Endodermal cell (in vitro differentiated cells): ENCODE measurements at regions not wholly inside any gene's neighbourhood (a gene's known extent, or its start where the extent isn't known, plus 50 kb on each side); places are given as distances from the start of the nearest gene placed in this dataset.

ENCODE experiments used
- DNase-seq: peaks from one replicate; pipeline ENCODE4 v3.0.0-alpha.2; 2017
- H3K27ac ChIP-seq: 2 replicates; pipeline ENCODE4 v1.5.1; 2013; ENCODE audit warnings: mild to moderate bottlenecking, low read depth, low read length, moderate library complexity
- H3K27me3 ChIP-seq: 2 replicates; pipeline ENCODE4 v1.6.1; 2013; ENCODE audit warnings: mild to moderate bottlenecking, low read length, moderate library complexity; ENCODE audit not compliant: insufficient read depth, control insufficient read depth, poor library complexity, severe bottlenecking
- H3K36me3 ChIP-seq: 2 replicates; pipeline ENCODE4 v1.7.0; 2013; ENCODE audit warnings: mild to moderate bottlenecking, low read length, moderate library complexity; ENCODE audit not compliant: control insufficient read depth, insufficient read depth
- H3K4me1 ChIP-seq: one replicate; pipeline ENCODE4 v1.7.0; 2013; ENCODE audit warnings: low read length; ENCODE audit not compliant: control insufficient read depth, insufficient read depth
- H3K4me3 ChIP-seq: 2 replicates; pipeline ENCODE4 v1.5.1; 2013; ENCODE audit warnings: mild to moderate bottlenecking, low read length, moderate library complexity
- H3K9ac ChIP-seq: 2 replicates; pipeline ENCODE4 v1.6.1; 2013; ENCODE audit warnings: mild to moderate bottlenecking, low read length, moderate library complexity; ENCODE audit not compliant: poor library complexity, severe bottlenecking; ENCODE audit errors: extremely low read depth
- H3K9me3 ChIP-seq: 2 replicates; pipeline ENCODE4 v1.6.1; 2013; ENCODE audit warnings: mild to moderate bottlenecking, low read length, moderate library complexity; ENCODE audit not compliant: control insufficient read depth
- H3K27ac Mint-ChIP-seq: 2 replicates; pipeline ENCODE4 v1.8.0; 2020; ENCODE audit warnings: mixed read lengths
- H3K27me3 Mint-ChIP-seq: 2 replicates; pipeline ENCODE4 v1.8.0; 2021; ENCODE audit warnings: mild to moderate bottlenecking, mixed read lengths; ENCODE audit not compliant: insufficient read depth
- H3K36me3 Mint-ChIP-seq: 2 replicates; pipeline ENCODE4 v1.8.0; 2020; ENCODE audit warnings: low read depth, mixed read lengths
- H3K4me1 Mint-ChIP-seq: 2 replicates; pipeline ENCODE4 v1.8.0; 2020; ENCODE audit warnings: mixed read lengths
- H3K4me3 Mint-ChIP-seq: 2 replicates; pipeline ENCODE4 v1.8.0; 2020; ENCODE audit warnings: mild to moderate bottlenecking, moderate library complexity, mixed read lengths
- H3K9me3 Mint-ChIP-seq: 2 replicates; pipeline ENCODE4 v1.8.0; 2020; ENCODE audit warnings: mild to moderate bottlenecking, mixed read lengths
- WGBS, 2 experiments: methylation state at CpG; one replicate each; pipeline versions ENCODE4 v1.1.5 to v1.1.7; 2013; ENCODE audit warnings: missing lambda C conversion rate in 2 of 2, mixed read lengths in 1 of 2; ENCODE audit not compliant: insufficient coverage in 1 of 2, insufficient read length in 1 of 2; 5-methylcytosine and 5-hydroxymethylcytosine counted together
- TF ChIP-seq, protein P1 (sequence below): fragments of 200-600 bp; sonication (generic); conservative IDR thresholded peaks from 2 replicates; pipeline ENCODE4 v1.5.0; 2021; ENCODE audit warnings: antibody characterized with exemption, mild to moderate bottlenecking

DNA sequence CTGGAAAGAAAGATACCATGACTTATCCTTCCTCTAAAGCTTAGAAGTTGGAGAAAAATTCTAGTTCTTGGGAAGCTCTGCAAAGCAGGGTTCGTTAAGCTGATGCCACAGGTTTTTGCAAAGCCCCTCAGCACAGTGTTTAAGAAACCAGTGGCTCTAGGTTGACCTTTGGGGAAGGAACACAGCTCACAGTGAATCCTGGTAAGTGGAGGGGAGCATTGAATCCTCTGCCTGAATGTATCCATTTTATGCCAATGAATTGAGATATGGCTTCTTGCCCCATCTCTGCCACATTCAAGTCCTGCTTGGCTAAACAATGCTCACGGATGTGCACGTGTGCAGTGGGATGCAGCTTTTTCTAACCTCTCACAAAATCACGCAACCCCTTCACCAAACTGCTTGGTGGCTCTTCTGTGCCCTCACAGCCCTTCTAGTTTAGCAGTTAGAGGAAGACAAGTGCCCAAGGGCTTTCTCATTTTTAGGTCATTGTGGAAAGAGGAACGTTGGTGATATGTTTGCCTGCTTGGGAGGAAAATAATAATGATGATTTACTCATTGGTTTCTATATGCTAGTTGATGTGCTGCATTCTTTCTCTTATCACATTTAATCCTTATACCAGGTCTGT lies 111.3 kb downstream of the DAD1 start:
- 92 to 94% methylated on average over 3 to 5 of the region's 5 CpGs for WGBS, 2 experiments
- Histone ChIP-seq H3K9ac (no peak overlapping the region), H3K27me3 (no peaks in the 10 kb centered on the region), H3K9me3 (no peaks in the 10 kb centered on the region), H3K4me1 (peaks cover 28% of the 10 kb centered on the region), H3K4me3 (no peak overlapping the region), H3K27ac (no peak overlapping the region), H3K36me3 (no peaks in the 10 kb centered on the region)
- no peaks in the 10 kb centered on the region for H3K9me3 Mint-ChIP-seq
- peaks cover 91% of the 10 kb centered on the region for H3K4me1 Mint-ChIP-seq
- TF ChIP-seq, protein P1, sequence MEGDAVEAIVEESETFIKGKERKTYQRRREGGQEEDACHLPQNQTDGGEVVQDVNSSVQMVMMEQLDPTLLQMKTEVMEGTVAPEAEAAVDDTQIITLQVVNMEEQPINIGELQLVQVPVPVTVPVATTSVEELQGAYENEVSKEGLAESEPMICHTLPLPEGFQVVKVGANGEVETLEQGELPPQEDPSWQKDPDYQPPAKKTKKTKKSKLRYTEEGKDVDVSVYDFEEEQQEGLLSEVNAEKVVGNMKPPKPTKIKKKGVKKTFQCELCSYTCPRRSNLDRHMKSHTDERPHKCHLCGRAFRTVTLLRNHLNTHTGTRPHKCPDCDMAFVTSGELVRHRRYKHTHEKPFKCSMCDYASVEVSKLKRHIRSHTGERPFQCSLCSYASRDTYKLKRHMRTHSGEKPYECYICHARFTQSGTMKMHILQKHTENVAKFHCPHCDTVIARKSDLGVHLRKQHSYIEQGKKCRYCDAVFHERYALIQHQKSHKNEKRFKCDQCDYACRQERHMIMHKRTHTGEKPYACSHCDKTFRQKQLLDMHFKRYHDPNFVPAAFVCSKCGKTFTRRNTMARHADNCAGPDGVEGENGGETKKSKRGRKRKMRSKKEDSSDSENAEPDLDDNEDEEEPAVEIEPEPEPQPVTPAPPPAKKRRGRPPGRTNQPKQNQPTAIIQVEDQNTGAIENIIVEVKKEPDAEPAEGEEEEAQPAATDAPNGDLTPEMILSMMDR, result no peak
- no peak overlapping the region for H3K27ac Mint-ChIP-seq
- H3K27me3 Mint-ChIP-seq, result no peaks in the 10 kb centered on the region
- H3K4me3 Mint-ChIP-seq, result no peak overlapping the region
- H3K36me3 Mint-ChIP-seq, result no peaks in the 10 kb centered on the region
- DNase-seq, result no peak

DNA sequence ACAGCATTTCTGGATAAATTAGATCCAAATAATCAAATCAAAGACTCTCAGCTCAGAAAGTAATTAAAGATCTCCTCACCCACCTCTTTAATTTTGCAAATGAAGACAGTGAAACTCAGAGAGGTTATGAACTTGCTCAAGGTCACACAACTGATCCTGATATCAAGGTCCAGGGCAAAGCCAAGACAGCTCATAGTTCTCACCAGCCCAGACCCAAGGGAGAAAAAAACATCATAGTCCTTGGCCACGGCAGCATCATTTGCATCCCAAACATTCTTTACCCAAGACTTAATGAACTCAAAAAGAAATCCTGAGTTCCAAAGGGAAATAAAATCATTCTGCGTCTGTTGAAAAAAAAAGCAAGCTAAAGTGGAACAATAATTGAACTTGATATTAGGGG lies 112.1 kb downstream of the DAD1 start:
- no peak overlapping the region for H3K4me3 ChIP-seq
- H3K4me1 ChIP-seq, result peaks cover 28% of the 10 kb centered on the region
- H3K9me3 Mint-ChIP-seq, result no peaks in the 10 kb centered on the region
- H3K27me3 ChIP-seq, result no peaks in the 10 kb centered on the region
- no peaks in the 10 kb centered on the region for H3K36me3 ChIP-seq
- H3K9ac ChIP-seq, result no peak overlapping the region
- no peak overlapping the region for H3K4me3 Mint-ChIP-seq
- no peaks in the 10 kb centered on the region for H3K36me3 Mint-ChIP-seq
- 74 to 100% methylated on average over 1 to 2 of the region's 2 CpGs for WGBS, 2 experiments
- peaks cover 87% of the 10 kb centered on the region for H3K4me1 Mint-ChIP-seq
- H3K27ac Mint-ChIP-seq, result no peak overlapping the region
- TF ChIP-seq, protein P1, result no peak
- no peak overlapping the region for H3K27ac ChIP-seq
- no peaks in the 10 kb centered on the region for H3K9me3 ChIP-seq
- no peaks in the 10 kb centered on the region for H3K27me3 Mint-ChIP-seq
- no peak for DNase-seq

DNA sequence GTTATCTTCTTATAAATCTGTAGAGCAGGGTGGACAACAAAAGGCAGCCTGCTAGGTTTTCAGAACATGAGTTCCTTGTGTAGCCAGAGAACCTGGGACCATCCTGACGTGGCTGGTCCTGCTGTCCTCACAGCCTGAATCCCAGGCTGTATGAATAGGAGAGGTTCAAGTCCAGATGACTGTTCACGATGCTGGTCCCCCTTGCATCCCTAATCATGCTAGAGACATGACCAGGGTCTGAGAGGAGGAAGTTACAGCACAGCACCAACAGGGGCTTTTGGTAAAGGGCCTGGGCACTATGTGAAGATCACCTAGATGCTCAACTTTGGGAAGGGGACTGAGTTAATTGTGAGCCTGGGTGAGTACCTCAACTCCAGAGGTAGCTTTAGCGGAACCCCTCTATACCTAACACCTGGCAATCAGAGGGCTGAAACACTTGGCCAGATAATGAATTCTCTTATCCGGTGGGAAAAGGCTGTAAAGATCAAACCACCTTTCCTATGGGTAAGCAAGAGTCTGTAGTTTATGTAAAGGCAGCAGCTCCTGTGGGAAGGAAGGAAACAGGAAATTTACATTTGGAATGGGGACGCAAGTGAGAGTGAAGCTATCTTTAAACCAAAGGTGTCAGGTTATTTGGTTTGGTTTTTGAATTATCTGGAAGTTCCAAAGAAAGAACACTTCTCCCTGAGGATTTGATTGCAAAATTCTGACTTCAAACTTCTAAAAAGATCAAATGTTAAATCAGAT lies 112.8 kb downstream of the DAD1 start:
- Mint-ChIP-seq H3K4me3 (no peak overlapping the region), H3K27ac (no peak overlapping the region), H3K9me3 (no peaks in the 10 kb centered on the region), H3K27me3 (no peaks in the 10 kb centered on the region), H3K36me3 (no peaks in the 10 kb centered on the region), H3K4me1 (peaks cover 82% of the 10 kb centered on the region)
- no peaks in the 10 kb centered on the region for H3K9me3 ChIP-seq
- DNase-seq, result no peak
- no peak overlapping the region for H3K27ac ChIP-seq
- H3K27me3 ChIP-seq, result no peaks in the 10 kb centered on the region
- no peak overlapping the region for H3K4me3 ChIP-seq
- 63 to 78% methylated on average over 2 to 5 of the region's 5 CpGs for WGBS, 2 experiments
- H3K9ac ChIP-seq, result no peak overlapping the region
- TF ChIP-seq, protein P1, result peak; percentile 55
- no peaks in the 10 kb centered on the region for H3K36me3 ChIP-seq
- peaks cover 28% of the 10 kb centered on the region for H3K4me1 ChIP-seq
